Liver (tissue), 8 donors: ENCODE measurements at regions not wholly inside any gene's neighbourhood (a gene's known extent, or its start where the extent isn't known, plus 50 kb on each side); places are given as distances from the start of the nearest gene placed in this dataset.

Experiments
- DNase-seq: peaks from one replicate; pipeline ENCODE4 v3.0.0-alpha.2; 2017; ENCODE audit warnings: low spot score
- H3K27ac ChIP-seq, 2 donors: one replicate each; pipeline ENCODE4 v1.7.0; 2013; ENCODE audit warnings: inconsistent platforms in 2 of 2, low read length in 2 of 2, control low read depth in 1 of 2, low read depth in 1 of 2, mild to moderate bottlenecking in 1 of 2
- H3K27me3 ChIP-seq, 4 donors: one replicate each; pipeline versions ENCODE4 v1.6.1 to v1.7.0; 2013; ENCODE audit warnings: low read length in 3 of 4, inconsistent platforms in 1 of 4, mild to moderate bottlenecking in 1 of 4, moderate library complexity in 1 of 4; ENCODE audit not compliant: control insufficient read depth in 4 of 4, insufficient read depth in 4 of 4
- H3K36me3 ChIP-seq, 4 donors: one replicate each; pipeline versions ENCODE4 v1.6.1 to v1.7.0; 2013; ENCODE audit warnings: low read length in 3 of 4, mild to moderate bottlenecking in 3 of 4, low read depth in 1 of 4, moderate library complexity in 1 of 4; ENCODE audit not compliant: control insufficient read depth in 4 of 4, insufficient read depth in 3 of 4
- H3K4me1 ChIP-seq, 4 donors: one replicate each; pipeline versions ENCODE4 v1.6.1 to v1.7.0; 2013; ENCODE audit warnings: low read length in 3 of 4, mild to moderate bottlenecking in 3 of 4, moderate library complexity in 1 of 4; ENCODE audit not compliant: control insufficient read depth in 4 of 4, insufficient read depth in 4 of 4
- H3K4me3 ChIP-seq, 3 donors: one replicate each; pipeline versions ENCODE4 v1.6.1 to v1.7.0; 2013; ENCODE audit warnings: low read length in 3 of 3, control low read depth in 1 of 3, low read depth in 1 of 3, mild to moderate bottlenecking in 1 of 3
- H3K9ac ChIP-seq, 2 donors: one replicate each; pipeline ENCODE4 v1.7.0; 2013; ENCODE audit warnings: low read length in 2 of 2, mild to moderate bottlenecking in 2 of 2, moderate library complexity in 2 of 2, control low read depth in 1 of 2, low read depth in 1 of 2
- H3K9me3 ChIP-seq, 4 donors: one replicate each; pipeline versions ENCODE4 v1.6.1 to v1.7.0; 2013; ENCODE audit warnings: low read length in 3 of 4; ENCODE audit not compliant: control insufficient read depth in 4 of 4
- EGR1 ChIP-seq, 2 donors: IDR thresholded peaks; 2 replicates each; pipeline ENCODE4 v1.6.1; 2016 to 2018; ENCODE audit warnings: antibody characterized with exemption in 2 of 2, low read depth in 2 of 2
- FOXA1 ChIP-seq: IDR thresholded peaks from 2 replicates; pipeline ENCODE4 v1.6.1; 2016; ENCODE audit warnings: antibody characterized with exemption
- FOXA2 ChIP-seq: IDR thresholded peaks from 2 replicates; pipeline ENCODE4 v1.6.1; 2016; ENCODE audit warnings: antibody characterized with exemption
- GABPA ChIP-seq, 2 donors: IDR thresholded peaks in 1 of 2; conservative IDR thresholded peaks in 1 of 2; 2 replicates each; pipeline ENCODE4 v1.6.1; 2016; ENCODE audit warnings: antibody characterized with exemption in 2 of 2, mild to moderate bottlenecking in 1 of 2, moderate library complexity in 1 of 2
- HNF4G ChIP-seq: IDR thresholded peaks from 2 replicates; pipeline ENCODE4 v1.6.1; 2016; ENCODE audit warnings: antibody characterized with exemption
- JUND ChIP-seq, 2 donors: IDR thresholded peaks; 2 replicates each; pipeline ENCODE4 v1.6.1; 2016; ENCODE audit warnings: antibody characterized with exemption in 2 of 2
- NR2F2 ChIP-seq: IDR thresholded peaks from 2 replicates; pipeline ENCODE4 v1.6.1; 2016; ENCODE audit warnings: antibody characterized with exemption
- RAD21 ChIP-seq, 2 donors: IDR thresholded peaks; 2 replicates each; pipeline ENCODE4 v1.6.1; 2016; ENCODE audit warnings: antibody characterized with exemption in 2 of 2, mild to moderate bottlenecking in 2 of 2
- RXRA ChIP-seq, 2 donors: IDR thresholded peaks; 2 replicates each; pipeline ENCODE4 v1.6.1; 2017 to 2018; ENCODE audit warnings: antibody characterized with exemption in 2 of 2, mild to moderate bottlenecking in 1 of 2
- SP1 ChIP-seq: IDR thresholded peaks from 2 replicates; pipeline ENCODE4 v1.6.1; 2018; ENCODE audit warnings: antibody characterized with exemption, mild to moderate bottlenecking
- TAF1 ChIP-seq: conservative IDR thresholded peaks from 2 replicates; pipeline ENCODE4 v1.6.1; 2016; ENCODE audit warnings: antibody characterized with exemption, mild to moderate bottlenecking
- YY1 ChIP-seq: IDR thresholded peaks from 2 replicates; pipeline ENCODE4 v1.6.1; 2016; ENCODE audit warnings: antibody characterized with exemption, mild to moderate bottlenecking
- WGBS: extraction: QIAGEN DNeasy Blood & Tissue Kit; methylation state at CpG from one replicate; pipeline ENCODE4 v1.1.7; 2013; 5-methylcytosine and 5-hydroxymethylcytosine counted together
- TF ChIP-seq, protein P1 (sequence below): IDR thresholded peaks from 2 replicates; pipeline ENCODE4 v1.6.1; 2016; ENCODE audit warnings: antibody characterized with exemption
- TF ChIP-seq, protein P2 (sequence below): IDR thresholded peaks from 2 replicates; pipeline ENCODE4 v1.6.1; 2016; ENCODE audit warnings: antibody characterized with exemption
- TF ChIP-seq, protein P3 (sequence below): fragments of 150-350 bp; IDR thresholded peaks from 2 replicates; pipeline ENCODE4 v1.5.1; 2017; ENCODE audit warnings: improper control_type of control experiment, low read depth, low read length; ENCODE audit not compliant: missing input control
- TF ChIP-seq, protein P4 (sequence below): IDR thresholded peaks from 2 replicates; pipeline ENCODE4 v1.6.1; 2016; ENCODE audit warnings: antibody characterized with exemption
- donor health status: healthy.
- donor health status: healthy.
- donor health status: healthy.
- donor health status: healthy.
- donor health status: healthy.

DNA sequence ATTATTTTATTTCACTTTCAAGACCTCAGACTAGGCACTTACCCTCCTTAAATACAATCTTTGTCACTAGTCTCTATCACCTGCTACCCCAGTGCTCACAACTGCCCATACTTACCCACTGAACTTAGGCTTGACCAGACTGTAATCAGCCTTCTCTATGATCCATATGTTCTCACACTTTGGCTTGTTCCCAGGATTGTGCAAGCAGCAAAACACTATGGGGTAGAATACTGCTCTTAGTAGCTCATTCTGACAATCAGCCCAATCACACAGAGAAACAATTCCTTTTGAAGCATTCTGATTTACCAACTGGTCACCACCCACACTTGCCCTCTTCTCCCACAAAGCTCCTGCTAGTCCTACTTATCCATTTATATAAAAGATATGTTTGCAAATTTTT lies 878.3 kb downstream of the FSTL5 start:
- no peak for TF ChIP-seq TAF1
- TF ChIP-seq FOXA1: no peak
- TF ChIP-seq, protein P1, sequence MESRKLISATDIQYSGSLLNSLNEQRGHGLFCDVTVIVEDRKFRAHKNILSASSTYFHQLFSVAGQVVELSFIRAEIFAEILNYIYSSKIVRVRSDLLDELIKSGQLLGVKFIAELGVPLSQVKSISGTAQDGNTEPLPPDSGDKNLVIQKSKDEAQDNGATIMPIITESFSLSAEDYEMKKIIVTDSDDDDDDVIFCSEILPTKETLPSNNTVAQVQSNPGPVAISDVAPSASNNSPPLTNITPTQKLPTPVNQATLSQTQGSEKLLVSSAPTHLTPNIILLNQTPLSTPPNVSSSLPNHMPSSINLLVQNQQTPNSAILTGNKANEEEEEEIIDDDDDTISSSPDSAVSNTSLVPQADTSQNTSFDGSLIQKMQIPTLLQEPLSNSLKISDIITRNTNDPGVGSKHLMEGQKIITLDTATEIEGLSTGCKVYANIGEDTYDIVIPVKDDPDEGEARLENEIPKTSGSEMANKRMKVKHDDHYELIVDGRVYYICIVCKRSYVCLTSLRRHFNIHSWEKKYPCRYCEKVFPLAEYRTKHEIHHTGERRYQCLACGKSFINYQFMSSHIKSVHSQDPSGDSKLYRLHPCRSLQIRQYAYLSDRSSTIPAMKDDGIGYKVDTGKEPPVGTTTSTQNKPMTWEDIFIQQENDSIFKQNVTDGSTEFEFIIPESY: no peak
- no peak for TF ChIP-seq SP1
- TF ChIP-seq JUND (IDR thresholded peaks at IDR 0.05): no peak
- no peak for TF ChIP-seq RXRA (IDR thresholded peaks at IDR 0.05)
- no peak overlapping the region for H3K27ac ChIP-seq
- H3K9me3 ChIP-seq: no peaks in the 10 kb centered on the region
- no peak for DNase-seq
- no peak overlapping the region for H3K9ac ChIP-seq
- no peaks in the 10 kb centered on the region for H3K27me3 ChIP-seq
- H3K4me1 ChIP-seq: peaks cover 0 to 2% (median 0%) of the 10 kb centered on the region in 4 donors
- H3K4me3 ChIP-seq: no peak overlapping the region
- no peaks in the 10 kb centered on the region for H3K36me3 ChIP-seq

DNA sequence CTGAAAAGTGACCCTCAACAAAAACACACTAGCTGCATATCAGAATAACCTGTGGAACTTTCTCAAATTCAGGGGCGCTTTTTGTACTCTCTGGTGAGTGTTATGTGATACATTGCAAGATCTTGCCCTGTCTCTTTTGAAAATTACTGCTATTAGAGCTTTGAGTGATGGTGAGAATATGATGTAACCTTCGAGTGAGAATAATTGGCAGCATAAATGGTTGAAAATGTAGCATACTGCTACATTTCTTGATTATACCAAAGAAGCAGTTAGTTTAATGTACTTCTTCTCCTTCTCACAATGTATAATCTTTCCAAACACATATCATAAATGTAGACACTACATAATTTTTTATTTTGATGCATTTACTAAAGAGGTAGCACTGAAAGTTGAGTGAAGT lies 882.9 kb downstream of the FSTL5 start:
- Histone ChIP-seq H3K27me3 (no peaks in the 10 kb centered on the region), H3K9ac (no peak overlapping the region), H3K9me3 (peaks cover 0 to 2% (median 0%) of the 10 kb centered on the region in 4 donors), H3K4me1 (peaks cover 0 to 2% (median 0%) of the 10 kb centered on the region in 4 donors), H3K4me3 (no peak overlapping the region), H3K27ac (no peak overlapping the region), H3K36me3 (no peaks in the 10 kb centered on the region)
- no peak for DNase-seq
- TF ChIP-seq JUND (IDR thresholded peaks at IDR 0.05): no peak
- no peak for TF ChIP-seq TAF1
- no peak for TF ChIP-seq RXRA (IDR thresholded peaks at IDR 0.05)
- TF ChIP-seq, protein P2, sequence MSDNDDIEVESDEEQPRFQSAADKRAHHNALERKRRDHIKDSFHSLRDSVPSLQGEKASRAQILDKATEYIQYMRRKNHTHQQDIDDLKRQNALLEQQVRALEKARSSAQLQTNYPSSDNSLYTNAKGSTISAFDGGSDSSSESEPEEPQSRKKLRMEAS: no peak
- TF ChIP-seq, protein P1: no peak
- TF ChIP-seq NR2F2: no peak
- WGBS: 74% methylated on average over 2 of the region's 2 CpGs

DNA sequence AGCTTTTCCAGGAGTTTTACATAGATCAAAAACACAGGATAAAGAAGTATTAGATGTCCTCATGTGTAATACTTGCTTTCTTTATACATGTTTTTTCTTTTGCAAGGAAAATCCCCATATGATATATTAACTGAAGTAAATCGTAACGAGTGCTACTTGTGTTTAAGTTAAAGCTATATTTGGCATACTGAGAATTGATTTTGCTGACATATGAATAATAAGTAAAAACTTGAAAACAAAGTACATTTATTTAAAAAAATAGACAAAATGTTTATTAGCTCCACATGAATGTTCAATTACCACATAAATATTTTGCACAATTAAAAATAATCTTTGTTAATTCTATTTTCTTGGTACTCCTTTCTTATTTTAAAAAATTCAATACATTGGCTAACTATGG lies 884.7 kb downstream of the FSTL5 start:
- H3K9me3 ChIP-seq: peaks cover 0 to 2% (median 0%) of the 10 kb centered on the region in 4 donors
- H3K4me1 ChIP-seq: peaks cover 0 to 2% (median 0%) of the 10 kb centered on the region in 4 donors
- H3K27ac ChIP-seq: no peak overlapping the region
- H3K4me3 ChIP-seq: no peak overlapping the region
- DNase-seq: no peak
- 89% methylated on average over 2 of the region's 2 CpGs for WGBS
- no peaks in the 10 kb centered on the region for H3K27me3 ChIP-seq
- H3K9ac ChIP-seq: no peak overlapping the region
- H3K36me3 ChIP-seq: no peaks in the 10 kb centered on the region
- TF ChIP-seq SP1 (no peak), RAD21 (IDR thresholded peaks at IDR 0.05) (no peak), GABPA (IDR thresholded peaks at IDR 0.05 in 1 of 2, conservative IDR thresholded peaks at IDR 0.05 in 1 of 2) (no peak), EGR1 (IDR thresholded peaks at IDR 0.05; ENCODE audit: low read depth in 2 of 2) (no peak), JUND (IDR thresholded peaks at IDR 0.05) (no peak), FOXA2 (no peak), YY1 (no peak), FOXA1 (no peak), HNF4G (no peak), RXRA (IDR thresholded peaks at IDR 0.05) (no peak)
- TF ChIP-seq, protein P3, sequence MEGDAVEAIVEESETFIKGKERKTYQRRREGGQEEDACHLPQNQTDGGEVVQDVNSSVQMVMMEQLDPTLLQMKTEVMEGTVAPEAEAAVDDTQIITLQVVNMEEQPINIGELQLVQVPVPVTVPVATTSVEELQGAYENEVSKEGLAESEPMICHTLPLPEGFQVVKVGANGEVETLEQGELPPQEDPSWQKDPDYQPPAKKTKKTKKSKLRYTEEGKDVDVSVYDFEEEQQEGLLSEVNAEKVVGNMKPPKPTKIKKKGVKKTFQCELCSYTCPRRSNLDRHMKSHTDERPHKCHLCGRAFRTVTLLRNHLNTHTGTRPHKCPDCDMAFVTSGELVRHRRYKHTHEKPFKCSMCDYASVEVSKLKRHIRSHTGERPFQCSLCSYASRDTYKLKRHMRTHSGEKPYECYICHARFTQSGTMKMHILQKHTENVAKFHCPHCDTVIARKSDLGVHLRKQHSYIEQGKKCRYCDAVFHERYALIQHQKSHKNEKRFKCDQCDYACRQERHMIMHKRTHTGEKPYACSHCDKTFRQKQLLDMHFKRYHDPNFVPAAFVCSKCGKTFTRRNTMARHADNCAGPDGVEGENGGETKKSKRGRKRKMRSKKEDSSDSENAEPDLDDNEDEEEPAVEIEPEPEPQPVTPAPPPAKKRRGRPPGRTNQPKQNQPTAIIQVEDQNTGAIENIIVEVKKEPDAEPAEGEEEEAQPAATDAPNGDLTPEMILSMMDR: no peak
- TF ChIP-seq, protein P4, sequence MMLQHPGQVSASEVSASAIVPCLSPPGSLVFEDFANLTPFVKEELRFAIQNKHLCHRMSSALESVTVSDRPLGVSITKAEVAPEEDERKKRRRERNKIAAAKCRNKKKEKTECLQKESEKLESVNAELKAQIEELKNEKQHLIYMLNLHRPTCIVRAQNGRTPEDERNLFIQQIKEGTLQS: no peak
- TF ChIP-seq, protein P1: no peak
